Progenitor cell of endocrine pancreas (in vitro differentiated cells): ENCODE measurements at regions not wholly inside any gene's neighbourhood (a gene's known extent, or its start where the extent isn't known, plus 50 kb on each side); places are given as distances from the start of the nearest gene placed in this dataset.

Experiments
- DNase-seq: peaks from one replicate; pipeline ENCODE4 v3.0.0; 2021; ENCODE audit warnings: low spot score; ENCODE audit not compliant: unreplicated experiment
- H3K27ac Mint-ChIP-seq: 2 replicates; pipeline ENCODE4 v1.8.0; 2021; ENCODE audit warnings: mild to moderate bottlenecking, moderate library complexity, mixed read lengths
- H3K27me3 Mint-ChIP-seq: 2 replicates; pipeline ENCODE4 v1.8.0; 2021; ENCODE audit warnings: mixed read lengths
- H3K36me3 Mint-ChIP-seq: 2 replicates; pipeline ENCODE4 v1.8.0; 2022; ENCODE audit warnings: mixed read lengths; ENCODE audit not compliant: insufficient read depth
- H3K4me1 Mint-ChIP-seq: 2 replicates; pipeline ENCODE4 v1.8.0; 2021; ENCODE audit warnings: low read depth, mixed read lengths
- H3K4me3 Mint-ChIP-seq: 2 replicates; pipeline ENCODE4 v1.8.0; 2021; ENCODE audit warnings: low read depth, mild to moderate bottlenecking, moderate library complexity, mixed read lengths
- H3K9me3 Mint-ChIP-seq: 2 replicates; pipeline ENCODE4 v1.8.0; 2021; ENCODE audit warnings: low read depth, mixed read lengths
- TF ChIP-seq, protein P1 (sequence below): fragments of 200-600 bp; sonication (generic); IDR thresholded peaks from one replicate; pipeline ENCODE4 v1.5.0; 2021; ENCODE audit warnings: antibody characterized with exemption, mild to moderate bottlenecking; ENCODE audit not compliant: unreplicated experiment

DNA sequence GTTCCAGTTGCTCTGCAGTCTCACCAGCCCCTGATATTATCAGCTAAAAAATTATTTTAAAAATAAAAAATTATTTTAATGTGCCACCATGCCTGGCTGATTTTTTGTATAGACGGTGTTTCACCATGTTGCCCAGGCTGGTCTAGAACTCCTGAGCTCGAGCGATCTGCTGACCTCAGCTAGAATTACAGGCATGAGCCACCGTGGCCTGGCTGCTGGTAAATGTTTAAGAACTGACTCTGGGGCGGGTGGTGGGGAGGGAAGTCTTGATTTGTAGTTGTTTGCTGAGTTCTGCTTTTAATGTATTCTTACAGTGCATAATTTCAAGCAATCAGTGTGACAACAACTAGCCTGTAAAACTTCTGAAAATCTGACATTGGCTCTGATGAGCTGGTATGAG, 120.9 kb upstream of the PLET1 start:
- Mint-ChIP-seq H3K4me1 (peaks cover 4% of the 10 kb centered on the region), H3K9me3 (peaks cover 8% of the 10 kb centered on the region), H3K36me3 (no peaks in the 10 kb centered on the region), H3K27ac (no peak overlapping the region), H3K27me3 (no peaks in the 10 kb centered on the region), H3K4me3 (no peak overlapping the region)
- DNase-seq: no peak
- TF ChIP-seq, protein P1, sequence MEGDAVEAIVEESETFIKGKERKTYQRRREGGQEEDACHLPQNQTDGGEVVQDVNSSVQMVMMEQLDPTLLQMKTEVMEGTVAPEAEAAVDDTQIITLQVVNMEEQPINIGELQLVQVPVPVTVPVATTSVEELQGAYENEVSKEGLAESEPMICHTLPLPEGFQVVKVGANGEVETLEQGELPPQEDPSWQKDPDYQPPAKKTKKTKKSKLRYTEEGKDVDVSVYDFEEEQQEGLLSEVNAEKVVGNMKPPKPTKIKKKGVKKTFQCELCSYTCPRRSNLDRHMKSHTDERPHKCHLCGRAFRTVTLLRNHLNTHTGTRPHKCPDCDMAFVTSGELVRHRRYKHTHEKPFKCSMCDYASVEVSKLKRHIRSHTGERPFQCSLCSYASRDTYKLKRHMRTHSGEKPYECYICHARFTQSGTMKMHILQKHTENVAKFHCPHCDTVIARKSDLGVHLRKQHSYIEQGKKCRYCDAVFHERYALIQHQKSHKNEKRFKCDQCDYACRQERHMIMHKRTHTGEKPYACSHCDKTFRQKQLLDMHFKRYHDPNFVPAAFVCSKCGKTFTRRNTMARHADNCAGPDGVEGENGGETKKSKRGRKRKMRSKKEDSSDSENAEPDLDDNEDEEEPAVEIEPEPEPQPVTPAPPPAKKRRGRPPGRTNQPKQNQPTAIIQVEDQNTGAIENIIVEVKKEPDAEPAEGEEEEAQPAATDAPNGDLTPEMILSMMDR: no peak

DNA sequence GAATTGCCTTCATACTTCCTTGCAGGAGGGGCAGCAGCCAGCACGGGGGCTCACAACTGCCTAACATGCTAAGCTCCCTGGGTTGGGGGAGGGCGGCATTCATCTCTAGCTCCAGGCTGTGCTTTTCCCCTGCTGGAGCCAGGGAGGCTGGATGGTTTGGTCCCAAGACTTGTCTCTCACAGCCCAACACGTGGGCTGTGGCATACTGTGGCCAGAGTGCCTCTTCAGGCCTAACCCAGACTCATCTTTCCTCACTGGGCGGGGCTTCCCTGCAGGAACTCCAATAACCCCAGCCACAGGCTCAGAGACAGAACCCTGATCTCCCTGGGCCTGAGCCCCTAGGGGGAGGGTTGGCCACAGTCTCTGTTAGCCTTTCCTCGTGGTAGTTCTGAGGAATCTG, 121.9 kb upstream of the PLET1 start:
- Mint-ChIP-seq H3K4me3 (no peak overlapping the region), H3K27me3 (no peaks in the 10 kb centered on the region), H3K9me3 (peaks cover 8% of the 10 kb centered on the region), H3K4me1 (peaks cover 4% of the 10 kb centered on the region), H3K27ac (no peak overlapping the region), H3K36me3 (no peaks in the 10 kb centered on the region)
- TF ChIP-seq, protein P1: no peak
- no peak for DNase-seq

DNA sequence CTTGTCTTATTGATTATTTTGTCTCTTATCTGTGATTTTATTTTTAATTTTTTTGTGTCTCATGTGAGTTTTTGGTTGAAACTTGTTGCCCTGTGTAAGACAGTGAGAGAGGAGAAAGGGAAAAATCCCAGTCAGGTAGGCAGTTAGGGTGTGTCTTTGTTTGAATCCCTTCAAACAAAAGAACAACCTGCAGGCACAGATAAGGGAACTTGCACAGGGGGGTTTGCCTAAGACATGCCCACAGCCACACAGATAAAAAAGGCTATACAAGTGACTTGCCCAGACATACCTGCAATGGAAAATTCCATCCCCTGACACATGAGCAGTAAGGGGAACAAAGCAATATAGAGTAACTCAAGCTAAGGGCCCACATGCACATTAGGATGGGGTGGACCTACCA, 127.8 kb upstream of the PLET1 start:
- TF ChIP-seq, protein P1: no peak
- Mint-ChIP-seq H3K36me3 (no peaks in the 10 kb centered on the region), H3K27me3 (peaks cover 15% of the 10 kb centered on the region), H3K4me3 (no peak overlapping the region), H3K27ac (no peak overlapping the region), H3K4me1 (peaks cover 2% of the 10 kb centered on the region), H3K9me3 (peaks cover 21% of the 10 kb centered on the region)
- DNase-seq: no peak

DNA sequence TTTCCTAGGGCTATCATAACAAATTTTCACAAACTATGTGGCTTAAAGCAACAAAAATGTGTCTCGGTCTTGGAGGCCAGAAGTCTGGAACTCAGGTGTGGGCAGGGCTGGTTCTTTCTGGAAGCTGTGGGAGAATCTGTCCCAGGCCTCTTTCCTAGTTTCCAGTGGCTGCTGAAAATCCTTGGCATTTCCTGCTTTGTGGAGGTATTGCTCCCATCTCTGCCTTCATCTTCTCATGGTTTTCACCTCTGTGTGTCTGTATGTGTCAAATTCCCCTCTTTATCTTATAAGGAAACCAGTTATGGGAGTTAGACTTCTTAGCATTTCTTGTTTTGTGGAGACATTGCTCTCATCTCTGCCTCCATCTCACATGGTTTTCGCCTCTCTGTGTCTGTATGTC, 130.4 kb upstream of the PLET1 start:
- TF ChIP-seq, protein P1: no peak
- no peaks in the 10 kb centered on the region for H3K36me3 Mint-ChIP-seq
- no peak for DNase-seq

DNA sequence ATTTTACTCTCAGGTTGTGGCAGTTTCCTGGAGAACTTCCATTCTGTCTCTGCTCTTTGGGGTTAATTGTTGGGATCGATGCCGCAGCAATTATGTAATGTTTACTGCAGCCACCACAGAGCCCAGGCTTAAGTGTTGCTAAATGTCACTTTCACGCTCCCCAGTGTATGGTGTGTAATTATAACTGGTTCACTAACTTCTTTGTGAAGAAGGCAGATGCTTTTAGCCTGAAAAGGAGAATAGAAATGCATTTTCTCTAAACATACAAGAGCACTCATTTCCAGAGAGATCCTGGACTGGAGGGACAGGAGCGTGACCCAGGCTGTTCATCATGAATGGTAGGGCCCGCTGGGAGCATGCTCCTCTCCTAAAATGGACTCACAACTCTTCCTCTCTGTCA, 132.2 kb upstream of the PLET1 start:
- Mint-ChIP-seq H3K4me3 (no peak overlapping the region), H3K27ac (no peak overlapping the region), H3K36me3 (no peaks in the 10 kb centered on the region), H3K9me3 (peaks cover 14% of the 10 kb centered on the region), H3K27me3 (peaks cover 15% of the 10 kb centered on the region), H3K4me1 (no peaks in the 10 kb centered on the region)
- TF ChIP-seq, protein P1: no peak
- no peak for DNase-seq

More for the DNA sequence above, 130.4 kb upstream of the PLET1 start:
- no peak overlapping the region for H3K4me3 Mint-ChIP-seq
- H3K27ac Mint-ChIP-seq: no peak overlapping the region
- no peaks in the 10 kb centered on the region for H3K4me1 Mint-ChIP-seq
- H3K9me3 Mint-ChIP-seq: peaks cover 14% of the 10 kb centered on the region
- H3K27me3 Mint-ChIP-seq: peaks cover 15% of the 10 kb centered on the region
